ENCODE measurements at regions not wholly inside any gene's neighbourhood (a gene's known extent, or its start where the extent isn't known, plus 50 kb on each side); places are given as distances from the start of the nearest gene placed in this dataset.
"Not testable (repeated sequence)": the region's sequence is repeated elsewhere in the genome, so short reads cannot be mapped to it uniquely, and the experiment has no call there.

- TF ChIP-seq CTCF (IDR thresholded peaks at IDR 0.05; ENCODE audit: borderline replicate concordance, extremely low read depth, low read length, poor library complexity, severe bottlenecking); EZH2 (IDR thresholded peaks at IDR 0.05; ENCODE audit: borderline replicate concordance, low read depth, low read length, severe bottlenecking): not testable (repeated sequence)
Measured at GRCh38 chr15:22665711-22666110, 120.7 kb upstream of the NIPA1 start.

Data from DND-41 (cell line).